HepG2 (cell line): ENCODE measurements at regions not wholly inside any gene's neighbourhood (a gene's known extent, or its start where the extent isn't known, plus 50 kb on each side); places are given as distances from the start of the nearest gene placed in this dataset.

Experiments used
- ATAC-seq: fragments of 200-7000 bp; cut with Tn5 transposase; 3 replicates; pipeline ENCODE4 v1.9.1; 2020; ENCODE audit warnings: mild to moderate bottlenecking, moderate library complexity
- BruUV-seq: library from RNA; stranded (reverse); fragments of 400-500 nt; replicated peaks from 2 replicates; lab custom pipeline; 2021; lab: Mats Ljungman, UMichigan
- CTCF ChIA-PET: fragments of 300-600 bp; formaldehyde crosslinking; extraction: SDS; loops from one replicate; lab custom pipeline; 2021; ENCODE audit warnings: low total read pairs, inconsistent platforms, low intra/inter-chr PET ratio; lab: Yijun Ruan, JAX
- POLR2A ChIA-PET: fragments of 350-600 bp; sonication (Branson Sonifier 250); formaldehyde crosslinking; loops from one replicate; lab custom pipeline; 2020; ENCODE audit warnings: antibody characterized with exemption, inconsistent platforms; lab: Yijun Ruan, JAX
- DNase-seq: peaks from one replicate; pipeline ENCODE4 v3.0.0-alpha.2; 2015; ENCODE audit warnings: low spot score
- FAIRE-seq: peaks from 3 replicates; lab custom pipeline; 2011; peaks lifted over from hg19 to GRCh38; lab: Jason Lieb, UNC
- H2AFZ ChIP-seq: one replicate; pipeline ENCODE4 v1.6.1; 2011; ENCODE audit warnings: low read length, inconsistent platforms
- H3K27ac ChIP-seq: fragments of 300-600 bp; 3 replicates; pipeline ENCODE4 v1.8.0; 2011; ENCODE audit warnings: mixed run types, mild to moderate bottlenecking, mixed read lengths, low read length, inconsistent platforms; ENCODE audit not compliant: insufficient read depth; ENCODE audit errors: extremely low read length
- H3K27me3 ChIP-seq, 2 experiments: fragments of 200-600 bp in 1 of 2; 2 replicates in 1 of 2; 3 replicates in 1 of 2; pipeline versions ENCODE4 v1.6.0 to v1.8.0; 2011; ENCODE audit warnings: low read length in 2 of 2, mild to moderate bottlenecking in 2 of 2, moderate library complexity in 2 of 2, inconsistent platforms in 1 of 2; ENCODE audit not compliant: insufficient read depth in 2 of 2, control insufficient read depth in 1 of 2
- H3K36me3 ChIP-seq, 2 experiments: fragments of 200-600 bp in 1 of 2; replicated peaks in 1 of 2; 2 replicates in 1 of 2; 3 replicates in 1 of 2; pipeline versions ENCODE4 v1.5.1 to v1.8.0; 2011; ENCODE audit warnings: low read length in 2 of 2, inconsistent platforms in 1 of 2; ENCODE audit not compliant: insufficient read depth in 2 of 2, control insufficient read depth in 1 of 2
- H3K4me1 ChIP-seq: 2 replicates; pipeline ENCODE4 v1.5.1; 2012; ENCODE audit warnings: low read length, inconsistent platforms; ENCODE audit not compliant: insufficient read depth
- H3K4me2 ChIP-seq: 2 replicates; pipeline ENCODE4 v1.6.0; 2011; ENCODE audit warnings: low read depth, low read length, inconsistent platforms
- H3K4me3 ChIP-seq, 3 experiments: fragments of 200-600 bp in 1 of 3; sonication (generic), shearing (Covaris generic) in 1 of 3; replicated peaks in 1 of 3; 2 replicates each; pipeline ENCODE4 v1.5.1; 2011 to 2016; ENCODE audit warnings: low read length in 3 of 3, inconsistent platforms in 2 of 3, low read depth in 2 of 3, mild to moderate bottlenecking in 2 of 3, control low read depth in 1 of 3, mixed read lengths in 1 of 3; ENCODE audit not compliant: insufficient read depth in 1 of 3
- H3K79me2 ChIP-seq: one replicate; pipeline ENCODE4 v1.6.1; 2011; ENCODE audit warnings: low read length, inconsistent platforms; ENCODE audit not compliant: insufficient read depth
- H3K9ac ChIP-seq: 2 replicates; pipeline ENCODE4 v1.6.0; 2011; ENCODE audit warnings: mild to moderate bottlenecking, low read depth, low read length, inconsistent platforms; ENCODE audit not compliant: insufficient read depth
- H3K9me3 ChIP-seq: 2 replicates; pipeline ENCODE4 v1.5.1; 2012; ENCODE audit warnings: mild to moderate bottlenecking, low read length
- H4K20me1 ChIP-seq: 2 replicates; pipeline ENCODE4 v1.6.0; 2011; ENCODE audit warnings: inconsistent platforms, mild to moderate bottlenecking, low read length, moderate library complexity; ENCODE audit not compliant: insufficient read depth
- BRD4 ChIP-seq: sonication (generic); formaldehyde crosslinking; IDR thresholded peaks from 2 replicates; pipeline ENCODE4 v1.4.0; 2020; ENCODE audit warnings: missing genetic modification reagents
- CHCHD3 ChIP-seq: sonication (generic); formaldehyde crosslinking; IDR thresholded peaks from 2 replicates; pipeline ENCODE4 v1.8.0; 2022; ENCODE audit warnings: mild to moderate bottlenecking, missing genetic modification reagents, moderate library complexity
- CREB1 ChIP-seq, 2 experiments: fragments of 450-650 bp in 1 of 2; IDR thresholded peaks; 2 replicates each; pipeline ENCODE4 v1.6.1; 2016 to 2017; ENCODE audit warnings: control low read depth in 1 of 2, mild to moderate bottlenecking in 1 of 2, missing compliant biosample characterization in 1 of 2, missing genetic modification characterization in 1 of 2
- FOXO1 ChIP-seq: sonication (generic); formaldehyde crosslinking; IDR thresholded peaks from 2 replicates; pipeline ENCODE4 v1.4.0; 2020; ENCODE audit warnings: missing genetic modification reagents
- HNF4G ChIP-seq, 2 experiments: sonication (generic) in 1 of 2; formaldehyde crosslinking in 1 of 2; IDR thresholded peaks; 2 replicates each; pipeline versions ENCODE4 v1.4.0 to v1.6.1; 2011 to 2020; ENCODE audit warnings: borderline replicate concordance in 2 of 2, low read depth in 2 of 2, mild to moderate bottlenecking in 2 of 2, low read length in 1 of 2, missing genetic modification reagents in 1 of 2, moderate library complexity in 1 of 2
- HNRNPH1 ChIP-seq: fragments of 200-400 bp; formaldehyde crosslinking; optimal IDR thresholded peaks from 2 replicates; pipeline ENCODE3; 2017; ENCODE audit warnings: mild to moderate bottlenecking, low read depth, low read length
- KDM2A ChIP-seq: sonication (generic); formaldehyde crosslinking; IDR thresholded peaks from 2 replicates; pipeline ENCODE4 v1.4.0; 2020; ENCODE audit warnings: low read depth, missing genetic modification reagents, borderline replicate concordance
- RBAK ChIP-seq: sonication (generic); formaldehyde crosslinking; IDR thresholded peaks from 2 replicates; pipeline ENCODE4 v1.5.1; 2020; ENCODE audit warnings: mild to moderate bottlenecking, missing genetic modification reagents
- SP2 ChIP-seq: sonication (generic); formaldehyde crosslinking; IDR thresholded peaks from 2 replicates; pipeline ENCODE4 v1.5.1; 2020; ENCODE audit warnings: mild to moderate bottlenecking, missing genetic modification reagents
- TEAD2 ChIP-seq: sonication (generic); formaldehyde crosslinking; IDR thresholded peaks from 2 replicates; pipeline ENCODE4 v1.9.0; 2021; ENCODE audit warnings: missing genetic modification reagents
- ZBTB7B ChIP-seq: sonication (generic); formaldehyde crosslinking; IDR thresholded peaks from 2 replicates; pipeline ENCODE4 v1.4.0; 2020; ENCODE audit warnings: missing genetic modification reagents
- ZNF12 ChIP-seq: sonication (generic); formaldehyde crosslinking; IDR thresholded peaks from 2 replicates; pipeline ENCODE4 v1.5.0; 2020; ENCODE audit warnings: missing genetic modification reagents
- ZNF597 ChIP-seq: sonication (generic); formaldehyde crosslinking; IDR thresholded peaks from 2 replicates; pipeline ENCODE4 v1.5.0; 2020; ENCODE audit warnings: missing genetic modification reagents
- WGBS: methylation state at CpG from one replicate; pipeline ENCODE4 v1.1.6; 2017; ENCODE audit warnings: low lambda C conversion rate; 5-methylcytosine and 5-hydroxymethylcytosine counted together
- in situ Hi-C: cut with HindIII; loops from 2 replicates; pipeline ENCODE4 v1.10.0; 2017; ENCODE audit warnings: low pct_unique_long_range_greater_than_20kb; ENCODE audit not compliant: extremely low pct_ligation_motif_present
- intact Hi-C: fragments of 100-400 bp; cut with micrococcal nuclease; formaldehyde crosslinking; loops from one replicate; pipeline ENCODE4 v1.10.0; 2022; ENCODE audit not compliant: unreplicated experiment

- Histone ChIP-seq H3K27me3 (no peaks in the 10 kb centered on the region), H3K9ac (no peak overlapping the region), H3K27ac (no peak overlapping the region), H3K9me3 (no peaks in the 10 kb centered on the region), H3K4me3 (no peak overlapping the region), H3K79me2 (no peaks in the 10 kb centered on the region), H3K36me3 (no peaks in the 10 kb centered on the region), H4K20me1 (no peaks in the 10 kb centered on the region), H2AFZ (no peak overlapping the region), H3K4me2 (no peak overlapping the region), H3K4me1 (no peaks in the 10 kb centered on the region)
- TF ChIP-seq ZNF12 (CRISPR knock-in tag) (no peak), HNRNPH1 (no peak)
- ATAC-seq (no peak), FAIRE-seq (no peak), DNase-seq (no peak)
- ChIA-PET POLR2A (no interaction called here), CTCF (no interaction called here)
- intact Hi-C loops (no loop called here), in situ Hi-C loops (no loop called here)
- no TSS peak for BruUV-seq
- 0% methylated on average over 1 of the region's 1 CpG for WGBS
Observed at GRCh38 chr22:26923531-26923930, 266.1 kb downstream of the MIAT start.

- Histone ChIP-seq H3K9me3 (no peaks in the 10 kb centered on the region), H3K27ac (no peak overlapping the region), H3K9ac (no peak overlapping the region)
- DNase-seq (no peak), FAIRE-seq (no peak)
- BruUV-seq = no TSS peak
- ChIA-PET CTCF (no interaction called here), POLR2A (no interaction called here)
- 0% methylated on average over 5 of the region's 6 CpGs for WGBS
- no peak for TF ChIP-seq FOXO1 (CRISPR knock-in tag)
- TF ChIP-seq ZBTB7B = no peak
- no peak for TF ChIP-seq KDM2A (CRISPR knock-in tag)
- TF ChIP-seq HNF4G (IDR thresholded peaks at IDR 0.05; ENCODE audit: borderline replicate concordance, low read depth, low read length) = no peak
- TF ChIP-seq HNF4G (CRISPR knock-in tag; IDR thresholded peaks at IDR 0.05; ENCODE audit: borderline replicate concordance, low read depth) = no peak
- TF ChIP-seq ZNF597 (CRISPR knock-in tag) = no peak
- no peak for TF ChIP-seq CHCHD3 (CRISPR knock-in tag)
- no peak for TF ChIP-seq CREB1 (IDR thresholded peaks at IDR 0.05)
- no peak for TF ChIP-seq CREB1 (CRISPR knock-in tag; IDR thresholded peaks at IDR 0.05)
- no peak for TF ChIP-seq SP2 (CRISPR knock-in tag)
- no peak for TF ChIP-seq RBAK
- no peak for TF ChIP-seq BRD4 (CRISPR knock-in tag)
- TF ChIP-seq TEAD2 (CRISPR knock-in tag) = no peak
- TF ChIP-seq, all 625 proteins: peak for 0
- no peak overlapping the region for H3K4me2 ChIP-seq
- no peaks in the 10 kb centered on the region for H3K4me1 ChIP-seq
- H3K79me2 ChIP-seq = no peaks in the 10 kb centered on the region
- no peak for ATAC-seq
- H3K36me3 ChIP-seq = no peaks in the 10 kb centered on the region
- in situ Hi-C loops (no loop called here), intact Hi-C loops (no loop called here)
- no peaks in the 10 kb centered on the region for H4K20me1 ChIP-seq
- no peaks in the 10 kb centered on the region; a peak in 1 of 5 replicates for H3K27me3 ChIP-seq
- no peak overlapping the region for H2AFZ ChIP-seq
- no peak overlapping the region for H3K4me3 ChIP-seq
Observed at GRCh38 chr22:26927821-26928220, 270.4 kb downstream of the MIAT start.
